ENCODE measurements at regions not wholly inside any gene's neighbourhood (a gene's known extent, or its start where the extent isn't known, plus 50 kb on each side); places are given as distances from the start of the nearest gene placed in this dataset.

DNA sequence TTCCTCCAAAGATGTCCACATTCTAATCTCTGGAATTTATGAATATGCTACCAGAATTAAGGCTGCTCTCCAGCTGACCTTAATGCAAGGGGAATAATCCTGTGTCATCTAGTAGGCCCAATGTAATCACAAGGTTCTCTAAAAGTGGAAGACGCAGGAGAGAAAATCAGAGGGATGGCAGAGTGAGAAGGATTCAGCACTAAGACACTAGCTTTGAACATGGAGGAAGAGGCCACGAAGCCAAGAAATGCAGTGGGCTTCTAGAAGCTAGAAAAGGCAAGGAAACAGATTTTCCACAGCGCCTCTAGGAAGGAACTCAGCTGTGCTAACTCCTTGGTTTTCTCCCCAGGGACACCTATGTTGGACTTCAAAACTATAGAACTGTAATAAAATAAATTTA lies 240.7 kb upstream of the TRAM1L1 start:
- Histone ChIP-seq H3K9me3 (ENCODE audit: control insufficient read depth, insufficient read depth, low read length) (no peaks in the 10 kb centered on the region), H3K4me1 (ENCODE audit: control insufficient read depth, low read length) (no peaks in the 10 kb centered on the region), H3K79me2 (ENCODE audit: control insufficient read depth, low read length) (no peaks in the 10 kb centered on the region), H4K20me1 (ENCODE audit: control insufficient read depth, insufficient read depth, low read depth, low read length) (no peaks in the 10 kb centered on the region), H3K27me3 (ENCODE audit: control insufficient read depth, low read length) (no peaks in the 10 kb centered on the region), H3K4me2 (ENCODE audit: low read length) (no peak overlapping the region), H3K4me3 (ENCODE audit: low read length) (no peak overlapping the region), H3K9me2 (replicated peaks; ENCODE audit: control insufficient read depth, low read length) (no peaks in the 10 kb centered on the region), H3K27ac (ENCODE audit: low read depth, low read length) (no peak overlapping the region), H3F3A (ENCODE audit: control insufficient read depth, insufficient read depth) (no peaks in the 10 kb centered on the region), H3K36me3 (ENCODE audit: control insufficient read depth, low read length) (no peaks in the 10 kb centered on the region)
- TF ChIP-seq CTCF (IDR thresholded peaks at IDR 0.05; ENCODE audit: low read depth, low read length, poor library complexity, severe bottlenecking) = no peak
- TF ChIP-seq EZH2phosphoT487 (IDR thresholded peaks at IDR 0.05; ENCODE audit: borderline replicate concordance, low read length) = no peak

- Histone ChIP-seq H3K27me3 (ENCODE audit: control insufficient read depth, low read length) (no peaks in the 10 kb centered on the region), H4K20me1 (ENCODE audit: control insufficient read depth, insufficient read depth, low read depth, low read length) (no peaks in the 10 kb centered on the region), H3K4me3 (ENCODE audit: low read length) (no peak overlapping the region), H3K27ac (ENCODE audit: low read depth, low read length) (no peak overlapping the region), H3K79me2 (ENCODE audit: control insufficient read depth, low read length) (no peaks in the 10 kb centered on the region), H3F3A (ENCODE audit: control insufficient read depth, insufficient read depth) (no peaks in the 10 kb centered on the region), H3K9me2 (replicated peaks; ENCODE audit: control insufficient read depth, low read length) (no peaks in the 10 kb centered on the region), H3K9me3 (ENCODE audit: control insufficient read depth, insufficient read depth, low read length) (no peaks in the 10 kb centered on the region), H3K36me3 (ENCODE audit: control insufficient read depth, low read length) (no peaks in the 10 kb centered on the region), H3K4me1 (ENCODE audit: control insufficient read depth, low read length) (no peaks in the 10 kb centered on the region), H3K4me2 (ENCODE audit: low read length) (no peak overlapping the region)
- no peak for TF ChIP-seq EZH2phosphoT487 (IDR thresholded peaks at IDR 0.05; ENCODE audit: borderline replicate concordance, low read length)
- no peak for TF ChIP-seq CTCF (IDR thresholded peaks at IDR 0.05; ENCODE audit: low read depth, low read length, poor library complexity, severe bottlenecking)
Observed at GRCh38 chr4:117327491-117327890, 242.1 kb upstream of the TRAM1L1 start.

GRCh38 chr4:117328333-117328732 lies 243.0 kb upstream of the TRAM1L1 start:
- Histone ChIP-seq H4K20me1 (ENCODE audit: control insufficient read depth, insufficient read depth, low read depth, low read length) (no peaks in the 10 kb centered on the region), H3K79me2 (ENCODE audit: control insufficient read depth, low read length) (no peaks in the 10 kb centered on the region), H3K9me3 (ENCODE audit: control insufficient read depth, insufficient read depth, low read length) (no peaks in the 10 kb centered on the region), H3K4me3 (ENCODE audit: low read length) (no peak overlapping the region), H3K9me2 (replicated peaks; ENCODE audit: control insufficient read depth, low read length) (no peaks in the 10 kb centered on the region), H3F3A (ENCODE audit: control insufficient read depth, insufficient read depth) (no peaks in the 10 kb centered on the region), H3K36me3 (ENCODE audit: control insufficient read depth, low read length) (no peaks in the 10 kb centered on the region), H3K27me3 (ENCODE audit: control insufficient read depth, low read length) (no peaks in the 10 kb centered on the region), H3K27ac (ENCODE audit: low read depth, low read length) (no peak overlapping the region), H3K4me1 (ENCODE audit: control insufficient read depth, low read length) (no peaks in the 10 kb centered on the region), H3K4me2 (ENCODE audit: low read length) (no peak overlapping the region)
- TF ChIP-seq EZH2phosphoT487 (IDR thresholded peaks at IDR 0.05; ENCODE audit: borderline replicate concordance, low read length) (no peak), CTCF (IDR thresholded peaks at IDR 0.05; ENCODE audit: low read depth, low read length, poor library complexity, severe bottlenecking) (no peak)

GRCh38 chr4:117331817-117332216 lies 246.4 kb upstream of the TRAM1L1 start:
- no peaks in the 10 kb centered on the region for H3F3A ChIP-seq (ENCODE audit: control insufficient read depth, insufficient read depth)
- H3K27ac ChIP-seq (ENCODE audit: low read depth, low read length) = no peak overlapping the region
- H3K9me2 ChIP-seq (replicated peaks; ENCODE audit: control insufficient read depth, low read length) = no peaks in the 10 kb centered on the region
- no peaks in the 10 kb centered on the region for H3K9me3 ChIP-seq (ENCODE audit: control insufficient read depth, insufficient read depth, low read length)
- H3K36me3 ChIP-seq (ENCODE audit: control insufficient read depth, low read length) = no peaks in the 10 kb centered on the region
- no peaks in the 10 kb centered on the region for H3K27me3 ChIP-seq (ENCODE audit: control insufficient read depth, low read length)
- H3K4me2 ChIP-seq (ENCODE audit: low read length) = no peak overlapping the region
- H3K4me1 ChIP-seq (ENCODE audit: control insufficient read depth, low read length) = no peaks in the 10 kb centered on the region
- TF ChIP-seq CTCF (IDR thresholded peaks at IDR 0.05; ENCODE audit: low read depth, low read length, poor library complexity, severe bottlenecking) (no peak), EZH2phosphoT487 (IDR thresholded peaks at IDR 0.05; ENCODE audit: borderline replicate concordance, low read length) (no peak)
- no peak overlapping the region for H3K4me3 ChIP-seq (ENCODE audit: low read length)
- H3K79me2 ChIP-seq (ENCODE audit: control insufficient read depth, low read length) = no peaks in the 10 kb centered on the region
- no peaks in the 10 kb centered on the region for H4K20me1 ChIP-seq (ENCODE audit: control insufficient read depth, insufficient read depth, low read depth, low read length)
